ENCODE measurements at regions not wholly inside any gene's neighbourhood (a gene's known extent, or its start where the extent isn't known, plus 50 kb on each side); places are given as distances from the start of the nearest gene placed in this dataset.

GRCh38 chr7:79719216-79719615 lies 265.7 kb upstream of the MAGI2 start:
- H3K27me3 ChIP-seq (ENCODE audit: control insufficient read depth in 3 of 3, insufficient read depth in 3 of 3, low read length in 3 of 3): no peaks in the 10 kb centered on the region
- no peak overlapping the region for H3K9ac ChIP-seq (ENCODE audit: low read depth in 1 of 3, low read length in 3 of 3)
- no peaks in the 10 kb centered on the region for H3K9me3 ChIP-seq (ENCODE audit: control insufficient read depth in 3 of 3, low read length in 3 of 3)
- no peak overlapping the region for H3K4me3 ChIP-seq (ENCODE audit: low read length in 3 of 3)
- H3K36me3 ChIP-seq (ENCODE audit: control insufficient read depth in 3 of 3, insufficient read depth in 3 of 3, low read length in 3 of 3): no peaks in the 10 kb centered on the region
- H3K4me1 ChIP-seq (ENCODE audit: control insufficient read depth in 3 of 3, insufficient read depth in 3 of 3, low read length in 3 of 3): no peaks in the 10 kb centered on the region
- H3K27ac ChIP-seq (ENCODE audit: low read depth, low read length): no peak overlapping the region

GRCh38 chr7:79716329-79716728 lies 262.9 kb upstream of the MAGI2 start:
- no peak overlapping the region for H3K9ac ChIP-seq (ENCODE audit: low read depth in 1 of 3, low read length in 3 of 3)
- no peaks in the 10 kb centered on the region for H3K36me3 ChIP-seq (ENCODE audit: control insufficient read depth in 3 of 3, insufficient read depth in 3 of 3, low read length in 3 of 3)
- no peaks in the 10 kb centered on the region for H3K9me3 ChIP-seq (ENCODE audit: control insufficient read depth in 3 of 3, low read length in 3 of 3)
- no peaks in the 10 kb centered on the region for H3K4me1 ChIP-seq (ENCODE audit: control insufficient read depth in 3 of 3, insufficient read depth in 3 of 3, low read length in 3 of 3)
- H3K27me3 ChIP-seq (ENCODE audit: control insufficient read depth in 3 of 3, insufficient read depth in 3 of 3, low read length in 3 of 3): no peaks in the 10 kb centered on the region
- H3K4me3 ChIP-seq (ENCODE audit: low read length in 3 of 3): no peak overlapping the region
- H3K27ac ChIP-seq (ENCODE audit: low read depth, low read length): no peak overlapping the region

DNA sequence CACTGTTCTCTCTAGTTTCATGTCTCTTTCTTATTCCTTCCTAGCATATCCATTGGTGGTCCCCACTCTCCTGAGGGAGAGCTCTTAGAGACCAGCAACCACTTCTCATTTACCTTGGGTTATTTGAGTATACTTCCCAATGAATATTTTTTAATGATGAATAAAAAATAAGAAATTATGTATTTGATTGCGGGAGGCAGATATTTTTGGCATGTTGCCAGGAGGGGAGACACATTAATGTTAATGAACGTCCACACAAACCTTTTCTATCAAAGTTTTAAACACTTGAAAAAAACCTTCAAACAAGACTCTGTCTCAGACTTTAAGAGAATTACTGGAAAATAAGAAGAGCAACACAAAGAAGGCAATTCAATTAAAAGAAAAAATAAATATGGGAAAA lies 260.6 kb upstream of the MAGI2 start:
- no peaks in the 10 kb centered on the region for H3K4me1 ChIP-seq (ENCODE audit: control insufficient read depth in 3 of 3, insufficient read depth in 3 of 3, low read length in 3 of 3)
- no peak overlapping the region for H3K4me3 ChIP-seq (ENCODE audit: low read length in 3 of 3)
- H3K36me3 ChIP-seq (ENCODE audit: control insufficient read depth in 3 of 3, insufficient read depth in 3 of 3, low read length in 3 of 3): no peaks in the 10 kb centered on the region
- H3K27me3 ChIP-seq (ENCODE audit: control insufficient read depth in 3 of 3, insufficient read depth in 3 of 3, low read length in 3 of 3): no peaks in the 10 kb centered on the region
- H3K27ac ChIP-seq (ENCODE audit: low read depth, low read length): no peak overlapping the region
- no peak overlapping the region for H3K9ac ChIP-seq (ENCODE audit: low read depth in 1 of 3, low read length in 3 of 3)
- H3K9me3 ChIP-seq (ENCODE audit: control insufficient read depth in 3 of 3, low read length in 3 of 3): no peaks in the 10 kb centered on the region

GRCh38 chr7:79713276-79713675 lies 259.8 kb upstream of the MAGI2 start:
- no peak overlapping the region for H3K4me3 ChIP-seq (ENCODE audit: low read length in 3 of 3)
- no peak overlapping the region for H3K9ac ChIP-seq (ENCODE audit: low read depth in 1 of 3, low read length in 3 of 3)
- H3K4me1 ChIP-seq (ENCODE audit: control insufficient read depth in 3 of 3, insufficient read depth in 3 of 3, low read length in 3 of 3): no peaks in the 10 kb centered on the region
- no peak overlapping the region for H3K27ac ChIP-seq (ENCODE audit: low read depth, low read length)
- H3K36me3 ChIP-seq (ENCODE audit: control insufficient read depth in 3 of 3, insufficient read depth in 3 of 3, low read length in 3 of 3): no peaks in the 10 kb centered on the region
- H3K9me3 ChIP-seq (ENCODE audit: control insufficient read depth in 3 of 3, low read length in 3 of 3): no peaks in the 10 kb centered on the region
- no peaks in the 10 kb centered on the region for H3K27me3 ChIP-seq (ENCODE audit: control insufficient read depth in 3 of 3, insufficient read depth in 3 of 3, low read length in 3 of 3)

GRCh38 chr7:79711660-79712059 lies 258.2 kb upstream of the MAGI2 start:
- Histone ChIP-seq H3K4me3 (ENCODE audit: low read length in 3 of 3) (no peak overlapping the region), H3K4me1 (ENCODE audit: control insufficient read depth in 3 of 3, insufficient read depth in 3 of 3, low read length in 3 of 3) (no peaks in the 10 kb centered on the region), H3K9ac (ENCODE audit: low read depth in 1 of 3, low read length in 3 of 3) (no peak overlapping the region), H3K9me3 (ENCODE audit: control insufficient read depth in 3 of 3, low read length in 3 of 3) (no peaks in the 10 kb centered on the region), H3K27ac (ENCODE audit: low read depth, low read length) (no peak overlapping the region), H3K36me3 (ENCODE audit: control insufficient read depth in 3 of 3, insufficient read depth in 3 of 3, low read length in 3 of 3) (no peaks in the 10 kb centered on the region), H3K27me3 (ENCODE audit: control insufficient read depth in 3 of 3, insufficient read depth in 3 of 3, low read length in 3 of 3) (no peaks in the 10 kb centered on the region)

DNA sequence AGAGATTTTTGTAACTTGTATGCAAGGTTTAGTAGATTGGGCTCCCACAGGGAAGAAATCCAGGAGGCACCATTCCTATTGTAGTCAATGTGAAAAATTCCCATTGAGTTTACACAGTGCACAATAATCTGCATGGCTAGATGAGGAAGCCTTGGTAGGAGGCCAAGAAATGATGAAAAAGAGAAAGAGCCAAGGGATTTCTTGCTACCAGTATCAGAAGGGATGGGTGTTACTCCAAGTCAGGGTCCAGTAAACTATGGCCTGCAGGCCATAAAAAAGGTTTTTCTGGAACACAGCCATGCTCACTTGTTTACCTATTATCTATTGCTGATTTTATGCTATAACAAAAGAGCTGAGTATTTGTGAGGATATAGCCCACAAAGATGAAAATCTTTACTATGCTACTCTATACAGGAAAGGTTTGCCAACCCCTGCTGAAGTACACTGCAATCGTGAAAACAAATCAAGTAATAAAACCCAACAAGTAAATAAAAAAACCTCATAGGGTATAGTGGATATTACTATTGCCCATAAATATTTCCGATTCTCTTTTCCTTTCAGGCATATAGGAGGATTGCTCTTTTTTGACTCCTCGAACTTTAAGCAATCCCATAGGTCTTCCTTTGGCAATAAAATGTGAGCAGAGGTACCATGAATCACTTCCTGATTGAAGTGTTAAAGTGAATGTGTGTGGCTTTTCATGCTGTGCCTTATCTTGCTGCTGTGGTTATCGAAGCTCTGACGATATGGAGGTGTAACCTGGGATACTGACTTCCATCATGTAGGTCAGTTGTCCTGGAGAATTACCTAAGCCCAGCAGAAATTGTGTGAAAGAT lies 256.3 kb upstream of the MAGI2 start:
- Histone ChIP-seq H3K9me3 (ENCODE audit: control insufficient read depth in 3 of 3, low read length in 3 of 3) (no peaks in the 10 kb centered on the region), H3K4me3 (ENCODE audit: low read length in 3 of 3) (no peak overlapping the region), H3K27me3 (ENCODE audit: control insufficient read depth in 3 of 3, insufficient read depth in 3 of 3, low read length in 3 of 3) (no peaks in the 10 kb centered on the region), H3K9ac (ENCODE audit: low read depth in 1 of 3, low read length in 3 of 3) (no peak overlapping the region), H3K27ac (ENCODE audit: low read depth, low read length) (no peak overlapping the region), H3K36me3 (ENCODE audit: control insufficient read depth in 3 of 3, insufficient read depth in 3 of 3, low read length in 3 of 3) (no peaks in the 10 kb centered on the region), H3K4me1 (ENCODE audit: control insufficient read depth in 3 of 3, insufficient read depth in 3 of 3, low read length in 3 of 3) (no peaks in the 10 kb centered on the region)

DNA sequence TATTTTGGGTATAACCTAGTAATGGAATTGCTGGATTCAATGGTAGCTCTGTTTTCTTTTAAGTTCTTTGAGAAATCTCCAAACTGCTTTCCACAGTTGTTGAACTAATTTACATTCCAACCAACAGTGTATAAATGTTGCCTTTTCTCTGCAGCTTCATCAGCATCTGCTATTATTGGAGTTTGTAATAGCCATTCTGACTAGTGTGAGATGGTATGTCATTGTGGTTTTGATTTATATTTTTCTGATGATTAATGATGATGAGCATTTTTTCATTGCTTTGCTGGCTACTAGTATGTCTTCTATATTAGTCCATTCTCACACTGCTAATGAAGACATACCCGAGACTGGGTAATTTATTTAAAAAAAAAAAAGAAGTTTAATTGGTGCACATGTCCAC lies 248.6 kb upstream of the MAGI2 start:
- H3K9me3 ChIP-seq (ENCODE audit: control insufficient read depth in 3 of 3, low read length in 3 of 3): no peaks in the 10 kb centered on the region
- H3K27me3 ChIP-seq (ENCODE audit: control insufficient read depth in 3 of 3, insufficient read depth in 3 of 3, low read length in 3 of 3): no peaks in the 10 kb centered on the region
- H3K9ac ChIP-seq (ENCODE audit: low read depth in 1 of 3, low read length in 3 of 3): no peak overlapping the region
- no peak overlapping the region for H3K4me3 ChIP-seq (ENCODE audit: low read length in 3 of 3)
- H3K27ac ChIP-seq (ENCODE audit: low read depth, low read length): no peak overlapping the region
- no peaks in the 10 kb centered on the region for H3K36me3 ChIP-seq (ENCODE audit: control insufficient read depth in 3 of 3, insufficient read depth in 3 of 3, low read length in 3 of 3)
- no peaks in the 10 kb centered on the region for H3K4me1 ChIP-seq (ENCODE audit: control insufficient read depth in 3 of 3, insufficient read depth in 3 of 3, low read length in 3 of 3)

DNA sequence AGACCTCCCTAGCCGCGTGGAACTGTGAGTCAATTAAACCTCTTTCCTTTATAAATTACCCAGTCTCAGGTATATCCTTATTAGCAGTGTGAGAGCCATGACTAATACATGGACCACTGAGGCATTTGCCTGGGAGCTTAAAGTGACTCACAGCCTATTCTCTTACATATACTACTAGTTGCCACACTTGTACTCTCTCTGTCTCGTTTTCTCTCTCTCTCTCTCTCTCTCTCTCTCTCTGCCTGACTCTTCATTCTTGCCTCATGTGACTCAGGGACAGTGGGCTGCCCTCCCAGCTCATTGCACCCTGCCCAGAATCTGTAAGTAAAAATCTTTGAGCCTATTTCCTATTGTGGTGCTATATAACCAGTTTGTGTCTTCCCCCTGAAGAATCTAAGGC lies 238.5 kb upstream of the MAGI2 start:
- Histone ChIP-seq H3K27ac (ENCODE audit: low read depth, low read length) (no peak overlapping the region), H3K27me3 (ENCODE audit: control insufficient read depth in 3 of 3, insufficient read depth in 3 of 3, low read length in 3 of 3) (no peaks in the 10 kb centered on the region), H3K4me3 (ENCODE audit: low read length in 3 of 3) (no peak overlapping the region), H3K9ac (ENCODE audit: low read depth in 1 of 3, low read length in 3 of 3) (no peak overlapping the region), H3K4me1 (ENCODE audit: control insufficient read depth in 3 of 3, insufficient read depth in 3 of 3, low read length in 3 of 3) (no peaks in the 10 kb centered on the region), H3K36me3 (ENCODE audit: control insufficient read depth in 3 of 3, insufficient read depth in 3 of 3, low read length in 3 of 3) (no peaks in the 10 kb centered on the region), H3K9me3 (ENCODE audit: control insufficient read depth in 3 of 3, low read length in 3 of 3) (no peaks in the 10 kb centered on the region)

- no peaks in the 10 kb centered on the region for H3K36me3 ChIP-seq (ENCODE audit: control insufficient read depth in 3 of 3, insufficient read depth in 3 of 3, low read length in 3 of 3)
- no peaks in the 10 kb centered on the region for H3K4me1 ChIP-seq (ENCODE audit: control insufficient read depth in 3 of 3, insufficient read depth in 3 of 3, low read length in 3 of 3)
- H3K27me3 ChIP-seq (ENCODE audit: control insufficient read depth in 3 of 3, insufficient read depth in 3 of 3, low read length in 3 of 3): no peaks in the 10 kb centered on the region
Measured at GRCh38 chr7:79691074-79691473, 237.6 kb upstream of the MAGI2 start.

DNA sequence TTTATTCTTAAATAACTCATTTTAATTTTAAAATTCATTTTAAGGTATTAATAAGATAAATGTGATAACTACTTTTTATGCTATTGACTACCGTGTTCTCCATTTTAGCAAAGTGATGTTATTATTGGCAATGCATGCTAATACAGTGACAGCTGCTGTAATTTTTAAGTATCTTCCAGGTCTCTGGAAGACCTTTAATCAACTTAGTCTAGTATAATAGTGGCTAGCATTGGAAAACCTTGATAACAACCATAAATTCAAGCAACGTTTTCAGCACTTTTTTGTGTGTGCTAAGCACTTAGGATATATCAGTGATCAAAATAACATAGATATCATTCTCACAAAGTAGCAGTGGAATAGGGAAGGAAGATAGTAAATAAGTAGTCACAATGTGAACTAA lies 230.9 kb upstream of the MAGI2 start:
- H3K4me1 ChIP-seq (ENCODE audit: control insufficient read depth in 3 of 3, insufficient read depth in 3 of 3, low read length in 3 of 3): no peaks in the 10 kb centered on the region
- no peak overlapping the region for H3K9ac ChIP-seq (ENCODE audit: low read depth in 1 of 3, low read length in 3 of 3)
- no peaks in the 10 kb centered on the region for H3K9me3 ChIP-seq (ENCODE audit: control insufficient read depth in 3 of 3, low read length in 3 of 3)
- no peaks in the 10 kb centered on the region for H3K36me3 ChIP-seq (ENCODE audit: control insufficient read depth in 3 of 3, insufficient read depth in 3 of 3, low read length in 3 of 3)
- H3K27ac ChIP-seq (ENCODE audit: low read depth, low read length): no peak overlapping the region
- H3K4me3 ChIP-seq (ENCODE audit: low read length in 3 of 3): no peak overlapping the region
- no peaks in the 10 kb centered on the region for H3K27me3 ChIP-seq (ENCODE audit: control insufficient read depth in 3 of 3, insufficient read depth in 3 of 3, low read length in 3 of 3)

More at GRCh38 chr7:79691074-79691473, 237.6 kb upstream of the MAGI2 start:
- Histone ChIP-seq H3K9ac (ENCODE audit: low read depth in 1 of 3, low read length in 3 of 3) (no peak overlapping the region), H3K4me3 (ENCODE audit: low read length in 3 of 3) (no peak overlapping the region), H3K27ac (ENCODE audit: low read depth, low read length) (no peak overlapping the region), H3K9me3 (ENCODE audit: control insufficient read depth in 3 of 3, low read length in 3 of 3) (no peaks in the 10 kb centered on the region)

Data from skeletal muscle tissue (tissue), 3 donors.